GM23338 (cell line): ENCODE measurements at regions not wholly inside any gene's neighbourhood (a gene's known extent, or its start where the extent isn't known, plus 50 kb on each side); places are given as distances from the start of the nearest gene placed in this dataset.
A peak's percentile ranks its signal among the peaks of the same experiment; 100 is the strongest.

Experiments used
- ATAC-seq: fragments of 200-7000 bp; cut with Tn5 transposase; 3 replicates; pipeline ENCODE4 v1.9.1; 2020
- DNase-seq: peaks from one replicate; pipeline ENCODE4 v3.0.0-alpha.2; 2015; ENCODE audit warnings: low spot score
- H2AFZ ChIP-seq: fragments of 200-600 bp; sonication (generic); 2 replicates; pipeline ENCODE4 v1.8.0; 2016; ENCODE audit warnings: antibody characterized with exemption, mild to moderate bottlenecking, moderate library complexity
- H3F3A ChIP-seq: fragments of 200-600 bp; sonication (generic); replicated peaks from 2 replicates; pipeline ENCODE4 v1.8.0; 2017; ENCODE audit warnings: antibody characterized with exemption, mixed run types, low read depth
- H3K27ac ChIP-seq: fragments of 200-600 bp; sonication (generic); 2 replicates; pipeline ENCODE4 v1.6.1; 2016; ENCODE audit warnings: low read depth
- H3K27me3 ChIP-seq: fragments of 200-600 bp; sonication (generic); 2 replicates; pipeline ENCODE4 v1.8.0; 2016; ENCODE audit warnings: mild to moderate bottlenecking, mixed run types, moderate library complexity; ENCODE audit not compliant: insufficient read depth
- H3K36me3 ChIP-seq: fragments of 200-600 bp; sonication (generic); 2 replicates; pipeline ENCODE4 v1.8.0; 2016; ENCODE audit warnings: mild to moderate bottlenecking; ENCODE audit not compliant: insufficient read depth
- H3K4me1 ChIP-seq: fragments of 200-600 bp; sonication (generic); 2 replicates; pipeline ENCODE4 v1.8.0; 2016; ENCODE audit warnings: mild to moderate bottlenecking, moderate library complexity; ENCODE audit not compliant: insufficient read depth
- H3K4me2 ChIP-seq: fragments of 200-600 bp; sonication (generic); 2 replicates; pipeline ENCODE4 v1.7.1; 2017; ENCODE audit warnings: mixed run types
- H3K4me3 ChIP-seq: fragments of 200-600 bp; sonication (generic); 2 replicates; pipeline ENCODE4 v1.6.1; 2016; ENCODE audit warnings: mixed run types
- H3K79me2 ChIP-seq: fragments of 200-600 bp; sonication (generic); replicated peaks from 2 replicates; pipeline ENCODE4 v1.8.0; 2017; ENCODE audit warnings: mild to moderate bottlenecking; ENCODE audit not compliant: insufficient read depth
- H3K9me2 ChIP-seq: fragments of 200-600 bp; sonication (generic); 2 replicates; pipeline ENCODE4 v1.8.0; 2017; ENCODE audit not compliant: insufficient read depth
- H4K20me1 ChIP-seq: fragments of 200-600 bp; sonication (generic); replicated peaks from 2 replicates; pipeline ENCODE4 v1.8.0; 2017; ENCODE audit warnings: mild to moderate bottlenecking; ENCODE audit not compliant: insufficient read depth
- H3K27ac Mint-ChIP-seq: 2 replicates; pipeline ENCODE4 v1.8.0; 2020; ENCODE audit warnings: inconsistent platforms, mild to moderate bottlenecking, moderate library complexity, mixed read lengths
- H3K27me3 Mint-ChIP-seq: 3 replicates; pipeline ENCODE4 v1.8.0; 2022; ENCODE audit warnings: low read depth, mild to moderate bottlenecking, moderate library complexity, mixed read lengths, inconsistent platforms; ENCODE audit not compliant: insufficient read depth, poor library complexity
- H3K36me3 Mint-ChIP-seq: 3 replicates; pipeline ENCODE4 v1.8.0; 2021; ENCODE audit warnings: low read depth, mild to moderate bottlenecking, inconsistent platforms, moderate library complexity, mixed read lengths
- H3K4me1 Mint-ChIP-seq: 3 replicates; pipeline ENCODE4 v1.8.0; 2020; ENCODE audit warnings: mild to moderate bottlenecking, inconsistent platforms, mixed read lengths
- H3K4me3 Mint-ChIP-seq: 3 replicates; pipeline ENCODE4 v1.8.0; 2021; ENCODE audit warnings: moderate library complexity, mild to moderate bottlenecking, inconsistent platforms, mixed read lengths
- H3K9me3 Mint-ChIP-seq: 3 replicates; pipeline ENCODE4 v1.8.0; 2020; ENCODE audit warnings: moderate library complexity, mild to moderate bottlenecking, inconsistent platforms, mixed read lengths
- CREB1 ChIP-seq: fragments of 250-450 bp; sonication (Bioruptor Pico); IDR thresholded peaks from 2 replicates; pipeline ENCODE4 v1.5.0; 2020; ENCODE audit warnings: low read depth, mild to moderate bottlenecking, moderate library complexity
- CTCF ChIP-seq, 2 experiments: fragments of 200-600 bp in 1 of 2; sonication (generic) in 1 of 2; conservative IDR thresholded peaks; 2 replicates each; pipeline versions ENCODE4 v1.5.1 to v1.6.1; 2016 to 2017; ENCODE audit warnings: antibody characterized with exemption in 2 of 2, low read depth in 2 of 2, mild to moderate bottlenecking in 2 of 2, moderate library complexity in 1 of 2
- ETS1 ChIP-seq: IDR thresholded peaks from 2 replicates; pipeline ENCODE4 v1.6.1; 2016; ENCODE audit warnings: antibody characterized with exemption
- EZH2 ChIP-seq: fragments of 200-600 bp; sonication (generic); IDR thresholded peaks from one replicate; pipeline ENCODE4 v1.8.0; 2017; ENCODE audit warnings: antibody characterized with exemption, mild to moderate bottlenecking, low read depth; ENCODE audit not compliant: unreplicated experiment
- EZH2phosphoT487 ChIP-seq: fragments of 200-600 bp; sonication (generic); IDR thresholded peaks from one replicate; pipeline ENCODE4 v1.8.1; 2018; ENCODE audit warnings: antibody characterized with exemption; ENCODE audit not compliant: unreplicated experiment
- JUNB ChIP-seq: IDR thresholded peaks from one replicate; pipeline ENCODE4 v1.6.1; 2016; ENCODE audit warnings: antibody characterized with exemption; ENCODE audit not compliant: unreplicated experiment
- NANOG ChIP-seq: IDR thresholded peaks from 2 replicates; pipeline ENCODE4 v1.6.1; 2016; ENCODE audit warnings: antibody characterized with exemption, borderline replicate concordance
- POLR2AphosphoS5 ChIP-seq: IDR thresholded peaks from 2 replicates; pipeline ENCODE4 v1.6.1; 2016; ENCODE audit warnings: antibody characterized with exemption, low read depth
- REST ChIP-seq: IDR thresholded peaks from one replicate; pipeline ENCODE4 v1.6.1; 2018; ENCODE audit warnings: antibody characterized with exemption; ENCODE audit not compliant: unreplicated experiment
- STAT1 ChIP-seq: IDR thresholded peaks from one replicate; pipeline ENCODE4 v1.6.1; 2016; ENCODE audit warnings: antibody characterized with exemption; ENCODE audit not compliant: unreplicated experiment
- ZNF114 ChIP-seq: fragments of 250-450 bp; sonication (Bioruptor Pico); IDR thresholded peaks from 2 replicates; pipeline ENCODE4 v1.5.0; 2020; ENCODE audit warnings: mild to moderate bottlenecking, moderate library complexity
- ZNF462 ChIP-seq: fragments of 250-450 bp; sonication (Bioruptor Pico); IDR thresholded peaks from 2 replicates; pipeline ENCODE4 v1.5.0; 2020; ENCODE audit warnings: mild to moderate bottlenecking, moderate library complexity

GRCh38 chr4:149009223-149009622, 567.0 kb upstream of the NR3C2 start (continued):
- no peak for TF ChIP-seq ZNF462 (CRISPR knock-in tag)
- TF ChIP-seq POLR2AphosphoS5 = no peak

GRCh38 chr4:149008415-149009025, 566.3 kb upstream of the NR3C2 start:
- Mint-ChIP-seq H3K9me3 (peaks cover 3% of the 10 kb centered on the region; the same call in 2 of the 3 replicates), H3K27me3 (no peaks in the 10 kb centered on the region), H3K4me3 (no peak overlapping the region), H3K4me1 (peaks cover 8% of the 10 kb centered on the region), H3K27ac (peak overlapping the region; percentile 43; the same call in 1 of the 2 replicates), H3K36me3 (no peaks in the 10 kb centered on the region)
- no peaks in the 10 kb centered on the region for H3K79me2 ChIP-seq
- no peak overlapping the region for H3K27ac ChIP-seq
- ATAC-seq = peak; percentile 56
- H3K4me2 ChIP-seq = no peak overlapping the region
- H4K20me1 ChIP-seq = no peaks in the 10 kb centered on the region
- no peaks in the 10 kb centered on the region for H3F3A ChIP-seq
- no peaks in the 10 kb centered on the region for H3K36me3 ChIP-seq
- H2AFZ ChIP-seq = peak overlapping the region; percentile 34; the same call in 1 of the 2 replicates
- no peaks in the 10 kb centered on the region for H3K27me3 ChIP-seq
- DNase-seq = peak; percentile 37
- H3K4me3 ChIP-seq = no peak overlapping the region
- peaks cover 10% of the 10 kb centered on the region for H3K9me2 ChIP-seq
- H3K4me1 ChIP-seq = peaks cover 5% of the 10 kb centered on the region; the same call in 1 of the 2 replicates
- no peak for TF ChIP-seq STAT1
- TF ChIP-seq REST = no peak
- no peak for TF ChIP-seq CTCF (conservative IDR thresholded peaks at IDR 0.05; ENCODE audit: low read depth in 2 of 2)
- TF ChIP-seq ZNF114 = no peak
- TF ChIP-seq NANOG = no peak
- no peak for TF ChIP-seq EZH2
- TF ChIP-seq JUNB = no peak
- TF ChIP-seq EZH2phosphoT487 = no peak
- no peak for TF ChIP-seq POLR2AphosphoS5
- no peak for TF ChIP-seq CREB1 (CRISPR knock-in tag)
- TF ChIP-seq ETS1 = no peak
